ENCODE measurements at regions not wholly inside any gene's neighbourhood (a gene's known extent, or its start where the extent isn't known, plus 50 kb on each side); places are given as distances from the start of the nearest gene placed in this dataset.

- intact Hi-C loops (cut with micrococcal nuclease) = no loop called here
- TF ChIP-seq ZNF316 (IDR thresholded peaks at IDR 0.05) (peak; percentile 66), ZC3H11A (IDR thresholded peaks at IDR 0.05; ENCODE audit: low read depth, low read length) (no peak), ZNF124 (CRISPR knock-in tag; IDR thresholded peaks at IDR 0.05) (no peak), NFE2 (IDR thresholded peaks at IDR 0.05; ENCODE audit: low read depth) (0 out of 2 replicates have a peak, but pooled peaks have one; percentile 9), MAFG (tag; conservative IDR thresholded peaks at IDR 0.05) (peak; percentile 61), ZHX1 (conservative IDR thresholded peaks at IDR 0.05; ENCODE audit: low read length) (no peak), C11orf30 (IDR thresholded peaks at IDR 0.05; ENCODE audit: low read depth) (peak; percentile 37; the same call in 1 of the 2 replicates), EGR1 (conservative IDR thresholded peaks at IDR 0.05) (no peak), ZNF253 (CRISPR knock-in tag; conservative IDR thresholded peaks at IDR 0.05) (no peak)
Measured at GRCh38 chrX:125497667-125498066, 178.0 kb downstream of the TEX13C start.

More at GRCh38 chrX:125497667-125498066, 178.0 kb downstream of the TEX13C start:
- Histone ChIP-seq H3K4me1 (replicated peaks in 1 of 2; ENCODE audit: control insufficient read depth in 2 of 2, insufficient read depth in 2 of 2, low read length in 2 of 2) (peaks cover 0 to under 1% of the 10 kb centered on the region in 2 experiments; a peak in 1 of 5 replicates), H3K36me3 (ENCODE audit: control insufficient read depth, insufficient read depth, low read length) (no peaks in the 10 kb centered on the region; the same call in 2 of the 3 replicates), H2AFZ (ENCODE audit: low read depth, low read length) (peak overlapping the region; percentile 55), H3K9me1 (ENCODE audit: control insufficient read depth, insufficient read depth, low read length) (no peaks in the 10 kb centered on the region), H3K27ac (ENCODE audit: extremely low read depth, low read depth, low read length) (no peak overlapping the region), H3K27me3 (ENCODE audit: control insufficient read depth in 2 of 2, insufficient read depth in 2 of 2, low read length in 2 of 2) (no peaks in the 10 kb centered on the region), H3K9me3 (replicated peaks; ENCODE audit: control insufficient read depth, insufficient read depth, low read depth, low read length) (peaks cover 6% of the 10 kb centered on the region), H3K9ac (ENCODE audit: insufficient read depth in 1 of 2, low read depth in 2 of 2, low read length in 2 of 2) (no peak overlapping the region), H3K4me3 (no peak overlapping the region), H3K4me2 (ENCODE audit: insufficient read depth, low read length) (no peak overlapping the region), H3K79me2 (ENCODE audit: control insufficient read depth, insufficient read depth, low read length) (no peaks in the 10 kb centered on the region), H4K20me1 (replicated peaks; ENCODE audit: control insufficient read depth, insufficient read depth, low read length) (no peaks in the 10 kb centered on the region)
- DNase-seq (ENCODE audit: extremely low read depth in 1 of 4, low spot score in 3 of 4) (no peak), ATAC-seq (no peak), FAIRE-seq (no peak)
- ChIA-PET CTCF (ENCODE audit: low intra/inter-chr PET ratio) (no interaction called here), POLR2A (no interaction called here)
- BruUV-seq (replicated peaks) = no TSS peak
- 55% methylated on average over 3 of the region's 3 CpGs for WGBS (ENCODE audit: insufficient coverage, low coverage, missing lambda C conversion rate)
- in situ Hi-C loops (cut with MboI) = no loop called here
